DMS 273 treated with DMSO at 0.1 percent for 48 hours (cell line): ENCODE measurements at regions not wholly inside any gene's neighbourhood (a gene's known extent, or its start where the extent isn't known, plus 50 kb on each side); places are given as distances from the start of the nearest gene placed in this dataset.
"Not testable (repeated sequence)": the region's sequence is repeated elsewhere in the genome, so short reads cannot be mapped to it uniquely, and the experiment has no call there.

Experiments
- DNase-seq: peaks from one replicate; lab custom pipeline; 2025; lab: John Stamatoyannopoulos, UW

DNA sequence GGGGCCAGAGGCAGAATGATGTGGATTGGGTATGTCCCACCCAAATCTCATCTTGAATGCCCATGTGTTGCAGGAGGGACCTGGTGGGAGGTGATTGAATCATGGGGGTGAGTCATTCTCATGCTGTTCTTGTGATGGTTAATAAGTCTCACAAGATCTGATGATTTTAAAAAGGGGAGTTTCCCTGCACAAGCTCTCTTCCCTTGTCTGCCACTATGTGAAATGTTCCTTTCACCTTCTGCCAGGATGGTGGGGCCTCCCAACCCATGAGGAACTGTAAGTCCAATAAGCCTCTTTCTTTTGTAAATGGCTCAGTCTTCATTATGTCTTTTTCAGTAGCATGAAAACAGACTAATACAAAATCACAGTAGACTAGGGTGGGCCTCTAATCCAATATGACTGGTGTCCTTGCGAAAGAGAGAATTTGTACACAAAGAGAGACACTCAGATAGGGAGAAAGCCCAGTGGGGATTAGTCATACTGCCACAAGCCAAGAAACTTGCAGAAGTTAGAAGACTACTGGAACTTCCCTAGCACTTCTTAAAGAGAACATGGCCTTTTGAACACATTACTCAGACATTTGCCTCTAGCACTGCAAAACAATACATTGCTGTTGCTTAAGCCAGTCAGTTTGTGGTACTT, 68.4 kb downstream of the ANXA1 start:
- DNase-seq = no peak

DNA sequence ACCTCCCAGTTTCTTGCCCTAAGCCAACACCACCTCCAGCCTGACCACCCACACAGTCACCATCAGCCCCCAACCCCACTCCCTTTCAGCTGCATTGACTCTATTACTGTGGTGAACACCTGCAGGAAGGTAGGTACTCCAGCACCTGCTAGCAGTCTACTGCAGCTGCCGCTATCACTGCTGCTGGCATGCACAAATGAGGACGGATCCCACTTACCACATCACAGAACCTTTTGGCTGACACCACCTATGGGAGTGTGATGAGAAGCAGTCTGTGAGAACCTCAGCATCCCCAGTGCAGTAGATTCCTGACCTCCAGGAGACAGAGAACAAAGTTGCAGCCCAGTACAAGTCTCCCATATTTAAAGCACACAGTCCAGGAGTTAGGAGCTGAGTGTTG, 71.9 kb downstream of the ANXA1 start:
- no peak for DNase-seq

DNA sequence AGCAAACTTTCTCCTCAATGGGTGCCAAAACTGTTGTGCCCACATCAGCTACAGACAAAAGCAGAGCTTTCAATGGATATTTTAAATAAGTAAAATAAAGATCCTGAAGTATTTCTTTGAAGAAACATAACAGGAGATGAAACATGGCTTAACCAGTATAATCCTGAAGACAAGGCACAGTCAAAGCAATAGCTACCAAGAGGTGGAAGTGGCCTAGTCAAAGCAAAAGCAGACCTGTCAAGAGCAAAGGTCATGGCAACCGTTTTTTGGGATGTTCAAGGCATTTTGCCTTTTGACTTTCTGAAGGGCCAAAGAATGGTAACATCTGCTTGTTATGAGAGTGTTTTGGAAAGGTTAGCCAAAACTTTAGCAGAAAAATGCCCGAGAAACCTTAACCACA, 77.9 kb downstream of the ANXA1 start:
- DNase-seq = no peak

DNA sequence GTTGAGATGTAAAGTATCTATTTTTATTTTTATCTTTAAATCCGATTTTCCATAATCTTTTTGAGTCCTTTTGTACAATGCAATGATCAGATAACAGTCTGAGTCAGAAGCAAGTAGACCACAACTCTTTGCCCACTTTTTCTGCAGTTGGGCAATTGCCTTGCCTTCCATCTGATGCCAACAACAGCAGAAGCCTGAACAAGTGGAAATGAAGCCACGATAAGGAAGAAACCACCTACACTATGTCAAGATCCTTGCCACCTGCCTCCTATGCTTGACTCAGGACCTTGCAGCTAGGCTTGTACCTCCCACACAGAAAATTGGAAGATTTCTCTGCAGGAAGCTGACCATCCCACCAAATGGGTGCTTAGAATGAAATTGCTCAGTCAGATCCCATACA, 78.6 kb downstream of the ANXA1 start:
- no peak for DNase-seq

DNA sequence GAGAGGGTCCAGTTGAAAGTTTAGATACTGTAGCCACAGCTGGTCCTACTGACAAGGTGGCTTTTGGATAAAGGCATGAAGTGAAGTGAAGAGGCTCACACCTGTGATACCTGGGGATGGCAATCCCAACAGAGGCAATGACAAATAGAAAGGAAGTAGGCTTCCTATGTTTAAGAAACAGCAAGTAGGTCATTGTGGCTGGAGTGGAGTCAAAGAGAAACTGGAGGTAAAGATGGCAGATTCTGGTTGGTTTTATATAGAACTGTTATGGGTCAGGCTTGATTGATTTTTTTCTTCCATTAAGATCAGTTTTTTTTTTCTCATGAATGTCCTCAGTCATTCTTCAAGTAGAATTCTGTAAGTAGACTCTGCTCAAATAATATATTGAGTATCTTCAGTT, 79.5 kb downstream of the ANXA1 start:
- no peak for DNase-seq

DNA sequence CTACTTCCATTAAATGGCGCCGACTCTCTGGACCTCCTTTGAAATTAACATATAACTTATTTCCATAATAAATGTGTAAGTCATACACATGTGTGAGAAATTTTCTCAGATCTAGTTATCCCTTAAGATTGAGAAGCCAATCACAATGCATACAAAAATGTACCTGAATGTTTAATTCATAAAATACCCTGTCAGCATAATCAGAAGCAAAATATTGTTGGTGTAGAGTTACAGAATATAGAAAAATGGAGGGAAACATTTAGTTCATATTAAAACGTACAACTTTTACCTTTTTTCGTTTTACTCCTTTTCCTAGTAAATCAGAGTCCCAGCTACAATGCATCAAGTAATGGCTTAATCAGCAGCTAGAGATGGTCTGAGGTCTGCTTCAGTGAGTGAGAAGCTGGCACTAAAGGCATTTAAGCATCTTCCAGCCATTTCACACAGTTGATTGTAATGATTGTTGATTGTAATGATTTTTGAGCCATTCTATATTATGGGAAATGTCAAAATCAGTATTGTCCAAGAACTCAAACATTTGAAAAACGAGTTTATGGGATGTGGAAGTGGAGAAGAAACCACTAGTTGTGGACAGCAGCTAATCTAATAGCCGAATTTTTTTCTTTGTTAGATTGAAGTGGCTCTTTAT, 81.8 kb downstream of the ANXA1 start:
- DNase-seq = no peak

DNA sequence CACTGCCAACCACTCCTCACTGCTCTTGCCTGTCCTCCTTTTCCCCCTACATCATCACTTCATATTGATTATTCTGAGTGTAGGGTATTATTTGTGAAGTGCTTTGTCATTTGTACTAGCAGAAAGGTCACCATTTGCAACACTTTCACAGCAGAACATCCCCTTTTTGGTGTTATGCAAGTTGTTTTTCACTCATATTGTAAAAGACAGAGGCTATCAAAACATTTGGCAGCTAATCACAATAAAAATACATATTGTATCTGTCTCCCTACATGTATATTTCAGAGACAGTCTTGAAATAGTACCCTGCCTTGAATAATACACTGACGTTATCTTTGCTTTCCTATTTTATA, 82.3 kb downstream of the ANXA1 start:
- DNase-seq = no peak

DNA sequence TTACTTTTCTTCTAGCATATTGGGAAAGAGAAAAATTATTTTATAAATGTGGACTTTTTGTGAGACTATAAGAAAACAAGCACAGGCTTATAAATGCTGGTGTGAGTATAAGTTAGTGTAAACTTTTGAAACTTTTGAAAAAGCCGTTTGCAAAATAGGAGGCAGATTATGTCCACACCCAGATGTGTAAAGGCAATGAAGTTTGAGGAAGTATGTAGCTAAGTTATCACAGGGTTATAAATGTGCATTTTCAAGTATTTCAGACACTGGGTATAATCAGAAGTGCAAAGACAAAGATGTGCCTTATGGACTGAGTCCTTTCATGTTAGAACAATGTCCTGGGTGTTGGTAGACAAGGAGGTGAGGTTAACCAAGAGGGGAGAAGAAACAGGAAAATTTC, 85.5 kb downstream of the ANXA1 start:
- no peak for DNase-seq

DNA sequence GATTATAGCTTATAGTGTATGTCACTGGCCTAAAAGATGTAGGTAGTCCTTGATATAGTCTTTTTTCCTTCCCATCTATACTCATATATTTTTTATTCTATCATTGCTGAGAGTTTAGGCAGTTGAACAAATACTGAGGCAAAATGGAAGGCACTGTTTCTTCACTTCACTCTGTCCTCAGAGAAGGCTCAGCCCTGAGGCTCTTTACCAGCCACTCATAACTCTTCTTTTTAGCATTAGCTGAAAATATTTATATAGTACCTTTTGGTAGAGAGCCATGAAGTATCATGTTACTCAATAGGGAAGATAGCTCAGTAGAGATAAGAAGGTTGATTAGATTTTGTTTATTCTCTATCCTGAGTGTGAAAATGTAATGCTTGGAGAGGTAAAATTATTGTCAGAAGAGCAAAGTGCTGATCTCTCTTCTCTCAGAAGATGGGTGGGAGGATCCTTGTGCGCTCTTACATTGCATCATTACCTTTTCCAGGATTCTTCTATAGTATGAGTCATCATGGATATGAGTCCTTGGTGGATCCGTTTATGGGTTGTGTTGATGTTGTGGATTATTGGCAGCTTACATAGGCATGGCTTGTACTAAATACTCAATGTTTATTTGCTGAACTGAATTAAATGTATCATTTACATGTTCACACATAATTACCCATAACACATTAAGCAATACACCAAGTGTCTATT, 88.1 kb downstream of the ANXA1 start:
- no peak for DNase-seq

DNA sequence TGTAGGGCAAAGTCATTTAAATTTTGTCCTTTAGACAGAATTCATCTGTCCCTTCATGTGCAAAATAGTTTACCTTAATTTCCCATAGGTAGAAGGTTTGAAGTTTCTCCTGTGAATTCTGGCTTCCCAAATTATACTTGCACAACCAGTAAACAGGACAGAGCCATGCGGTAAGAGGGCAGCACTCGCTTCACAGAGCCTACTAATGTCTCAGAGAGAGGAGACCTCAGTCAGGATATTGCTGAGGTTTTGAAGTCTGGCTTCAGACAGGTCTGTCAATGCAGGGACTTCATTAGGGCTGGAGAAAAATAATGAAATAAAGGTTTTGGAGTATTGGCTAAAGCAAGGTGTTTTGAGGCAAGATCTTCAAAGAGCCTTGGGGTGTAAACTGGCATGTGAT, 91.4 kb downstream of the ANXA1 start:
- no peak for DNase-seq

DNA sequence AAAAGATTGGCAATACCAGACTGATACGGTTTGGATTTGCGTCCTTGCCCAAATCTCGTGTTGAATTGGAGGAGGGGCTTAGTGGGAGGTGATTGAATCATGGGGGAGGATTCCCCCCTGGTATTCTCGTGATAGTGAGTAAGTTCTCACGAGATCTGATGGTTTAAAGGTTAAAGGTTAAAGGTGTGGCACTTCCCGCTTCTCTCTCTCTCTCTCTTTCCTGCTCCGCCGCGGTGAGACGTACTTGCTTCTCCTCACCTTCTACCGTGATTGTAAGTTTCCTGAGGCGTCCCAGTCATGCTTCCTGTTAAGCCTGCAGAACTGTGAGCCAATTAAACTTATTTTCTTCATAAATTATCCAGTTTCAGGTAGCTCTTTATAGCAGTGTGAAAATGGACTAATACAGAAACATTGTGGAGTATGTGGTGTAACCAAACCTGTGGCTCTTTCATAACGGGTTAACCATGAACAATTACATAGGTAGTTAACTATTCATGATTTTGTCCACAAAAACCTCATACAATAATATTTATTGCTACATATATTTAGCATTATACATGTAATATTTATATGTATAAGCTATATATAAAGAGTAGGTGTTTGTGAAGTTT, 107.5 kb downstream of the ANXA1 start:
- DNase-seq = no peak

DNA sequence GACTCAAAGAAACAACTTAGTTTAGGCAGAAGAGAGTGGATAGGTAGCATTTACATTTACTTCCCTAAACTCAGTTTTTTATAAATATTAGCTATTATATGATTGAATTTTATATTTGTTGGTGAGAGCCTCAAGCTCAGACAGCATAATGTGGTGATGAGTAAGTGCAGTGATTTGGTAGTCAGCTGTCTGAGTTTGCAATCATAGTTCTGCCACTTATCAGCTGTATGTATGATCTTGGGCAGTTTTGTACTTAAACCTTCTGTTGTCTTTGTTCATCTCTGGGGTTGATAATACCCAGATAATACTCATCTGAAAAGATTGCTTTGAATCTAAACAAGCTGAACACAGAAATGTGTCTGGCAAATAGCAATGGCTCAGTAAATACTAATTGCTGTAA, 108.8 kb downstream of the ANXA1 start:
- no peak for DNase-seq

DNA sequence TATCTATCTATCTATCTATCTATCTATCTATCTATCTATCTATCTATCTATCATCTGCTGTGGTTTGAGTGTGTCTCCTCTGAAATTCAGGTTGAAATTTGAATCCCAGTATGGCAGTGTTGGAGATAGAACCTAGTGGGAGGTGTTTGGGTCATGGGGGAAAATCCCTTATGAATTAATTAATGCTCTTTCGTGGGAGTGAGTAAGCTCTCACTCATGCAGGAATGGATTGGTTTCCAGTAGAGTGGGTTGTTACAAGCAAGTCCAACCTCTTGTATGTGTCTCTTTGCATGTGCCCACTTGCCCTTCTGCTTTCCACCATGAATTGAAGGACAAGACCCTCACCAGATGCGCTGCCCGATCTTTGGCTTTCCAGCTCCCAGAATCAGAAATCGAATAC, 113.0 kb downstream of the ANXA1 start:
- no peak for DNase-seq

DNA sequence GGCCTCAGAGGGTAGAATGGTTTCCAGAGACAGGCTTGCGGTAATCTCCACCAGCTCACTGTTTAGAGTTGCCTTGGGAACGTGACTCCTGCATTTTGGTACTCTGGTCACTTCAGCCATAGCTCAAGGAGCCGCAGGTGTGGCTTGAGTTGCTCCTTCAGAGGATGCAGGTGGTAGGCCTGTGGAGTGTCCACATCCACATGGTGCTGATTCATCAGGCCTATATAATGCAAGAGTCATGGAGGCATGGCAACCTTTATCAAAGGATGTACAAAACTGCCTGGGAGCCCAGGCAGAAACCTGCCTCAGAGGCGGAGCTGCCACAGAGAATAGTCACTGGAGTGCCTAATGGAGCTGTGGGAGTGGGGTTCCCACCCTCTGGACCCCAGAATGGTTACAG, 114.2 kb downstream of the ANXA1 start:
- DNase-seq = no peak

DNA sequence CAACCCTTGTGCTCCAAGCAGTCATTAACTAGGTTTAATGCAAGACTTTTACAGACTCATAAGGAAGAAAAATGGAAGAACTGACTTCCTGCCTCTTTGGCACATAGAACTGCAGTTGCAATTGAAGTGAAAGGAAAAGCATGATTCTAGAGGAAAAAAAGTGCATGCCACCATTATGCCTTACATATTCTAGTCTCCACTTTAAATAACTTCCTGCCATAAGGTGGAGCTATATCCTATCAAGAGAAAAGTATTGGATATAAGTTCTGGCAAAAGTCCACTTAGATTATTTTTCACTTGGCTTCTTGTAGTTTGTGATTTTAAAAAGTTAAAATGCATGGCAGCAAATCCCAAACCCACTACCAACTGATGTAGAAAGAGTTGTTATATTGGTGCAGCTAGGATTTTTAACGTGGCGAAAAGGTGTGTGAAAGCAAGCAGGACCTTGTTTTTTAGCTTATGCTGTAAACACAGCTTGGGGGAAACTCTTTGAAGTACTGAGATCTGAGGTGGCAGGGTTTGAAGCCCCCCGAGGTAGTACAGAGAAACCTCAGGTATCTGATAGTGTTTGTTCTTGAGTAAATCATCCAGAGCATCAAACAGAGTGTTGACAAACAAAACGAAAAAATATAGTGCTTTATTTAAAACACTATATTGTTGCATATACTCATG, 117.9 kb downstream of the ANXA1 start:
- DNase-seq = no peak

DNA sequence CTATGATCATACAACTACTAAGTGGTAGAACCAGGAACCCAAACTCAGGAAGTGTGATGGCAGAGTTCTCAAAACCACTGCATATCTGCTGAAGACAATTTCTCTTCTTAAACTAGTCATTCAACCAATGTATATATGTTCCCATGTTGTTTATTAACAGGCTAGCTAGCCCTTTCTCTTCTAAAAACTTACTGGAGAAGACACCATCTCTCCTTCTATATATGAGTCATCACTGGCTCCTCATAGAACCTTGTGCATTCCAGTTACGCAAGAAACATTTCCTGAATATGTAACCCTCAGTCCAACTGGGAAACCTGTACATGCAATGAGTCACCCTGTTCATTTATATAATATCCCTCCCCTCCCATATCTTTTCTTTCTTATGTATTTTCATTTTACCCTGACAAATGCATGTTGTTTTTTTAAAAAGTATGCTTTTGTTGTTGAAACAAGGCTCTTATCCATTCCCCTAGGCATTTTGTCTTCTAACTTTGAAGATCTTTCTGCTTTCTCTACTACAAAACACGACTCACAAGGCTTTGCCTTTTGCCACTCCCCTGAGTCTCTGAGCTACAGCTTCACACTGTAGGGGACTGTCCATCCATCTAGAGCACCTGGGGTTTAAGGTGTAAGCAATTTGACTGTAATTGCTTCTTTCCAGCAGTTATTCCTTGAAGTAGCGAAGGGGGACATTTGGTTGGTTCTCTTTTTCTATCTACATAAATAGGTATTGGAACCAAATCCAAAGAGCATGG, 119.5 kb downstream of the ANXA1 start:
- no peak for DNase-seq

DNA sequence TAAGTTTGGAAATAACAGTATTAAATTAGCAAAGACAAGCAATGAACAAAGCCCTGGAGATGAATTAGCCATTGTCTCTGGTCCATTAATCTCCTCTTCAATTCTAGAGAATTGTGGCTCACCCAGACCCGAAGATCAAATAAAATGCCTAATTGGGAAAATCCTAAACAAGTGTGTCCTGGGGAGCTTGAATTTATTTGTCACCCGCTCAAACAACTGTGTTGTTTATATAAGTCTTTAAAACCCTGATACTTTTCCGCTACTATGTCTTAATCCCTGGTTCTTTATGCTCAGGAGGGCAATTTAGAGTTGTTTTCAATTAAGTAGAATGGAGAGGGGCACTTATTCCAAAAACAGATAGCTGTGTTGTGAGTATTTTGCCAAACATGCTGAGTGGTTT, 128.4 kb downstream of the ANXA1 start:
- DNase-seq = no peak

DNA sequence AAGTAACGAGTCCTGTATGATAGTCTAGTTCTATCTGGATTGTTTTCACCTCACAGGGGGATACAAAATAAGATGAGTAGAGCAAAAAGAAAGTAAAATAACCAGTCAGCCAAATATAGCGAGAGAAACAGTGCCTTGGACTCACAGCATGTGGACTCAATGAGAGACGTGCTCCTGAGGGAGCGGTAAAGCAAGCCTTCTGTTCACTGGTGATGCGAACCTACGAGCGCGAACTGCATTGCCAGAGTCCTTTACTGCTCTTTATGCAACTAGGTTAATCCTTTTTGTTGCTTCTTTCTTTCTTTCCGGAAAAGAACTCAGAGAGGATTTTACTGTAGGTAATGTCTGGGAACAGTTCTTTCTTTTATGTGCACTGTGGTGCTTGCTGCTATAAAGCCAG, 132.7 kb downstream of the ANXA1 start:
- no peak for DNase-seq

DNA sequence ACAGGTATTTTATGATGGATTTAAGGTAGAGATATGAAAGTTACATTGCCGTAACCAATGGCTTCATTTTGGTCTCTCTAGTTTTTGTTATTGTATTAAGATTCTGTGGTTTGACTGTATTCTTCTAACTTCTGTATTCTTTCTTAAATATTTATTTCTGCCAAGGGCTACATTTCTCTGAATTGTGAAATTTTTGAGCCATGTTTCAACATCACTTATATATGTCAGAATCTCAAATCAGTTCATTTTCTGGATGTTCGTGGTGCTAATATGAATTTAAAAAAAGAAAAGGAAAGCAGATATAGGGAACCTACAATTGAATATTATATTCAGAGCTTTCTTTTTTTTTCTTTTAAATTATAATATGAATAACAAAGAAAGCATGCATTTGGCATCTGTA, 142.7 kb downstream of the ANXA1 start:
- no peak for DNase-seq

DNA sequence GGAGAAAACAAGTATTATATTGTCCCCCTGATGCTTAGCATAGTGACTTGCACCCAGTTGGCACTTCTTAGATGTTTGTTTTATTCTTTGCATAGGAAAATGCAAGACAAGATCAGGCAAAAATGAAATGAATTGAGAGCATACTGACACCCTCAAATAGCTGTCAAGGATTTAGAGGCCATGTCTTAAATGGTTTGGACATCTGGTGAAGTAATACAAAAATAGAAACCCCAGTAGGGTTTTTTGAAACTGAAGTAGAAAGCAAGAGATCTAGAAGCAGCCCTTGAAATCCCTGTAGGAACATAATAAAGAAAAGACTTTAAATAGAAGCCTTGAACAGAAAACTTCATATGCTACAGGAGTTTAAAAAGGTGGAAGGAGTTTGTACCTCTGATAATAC, 174.3 kb downstream of the ANXA1 start:
- DNase-seq = no peak

DNA sequence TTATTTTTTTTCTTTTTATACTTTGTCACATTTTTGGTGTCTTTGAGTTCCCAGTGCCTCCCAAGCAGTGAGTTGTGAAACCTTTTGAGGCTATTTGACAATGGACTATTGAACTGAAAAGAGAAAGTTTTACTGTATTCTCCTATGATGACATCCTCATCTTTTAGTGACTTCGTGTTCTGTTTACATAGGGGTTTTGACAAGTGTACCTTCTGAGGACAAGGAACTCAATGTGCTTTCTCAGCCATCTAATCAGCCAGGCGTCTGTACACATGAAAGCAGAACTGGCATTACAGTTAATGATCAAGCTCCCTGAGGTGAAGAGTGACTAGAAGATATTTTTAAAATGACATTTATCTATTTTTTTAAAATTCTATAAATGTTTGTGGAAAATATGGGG, 175.5 kb downstream of the ANXA1 start:
- DNase-seq = no peak

DNA sequence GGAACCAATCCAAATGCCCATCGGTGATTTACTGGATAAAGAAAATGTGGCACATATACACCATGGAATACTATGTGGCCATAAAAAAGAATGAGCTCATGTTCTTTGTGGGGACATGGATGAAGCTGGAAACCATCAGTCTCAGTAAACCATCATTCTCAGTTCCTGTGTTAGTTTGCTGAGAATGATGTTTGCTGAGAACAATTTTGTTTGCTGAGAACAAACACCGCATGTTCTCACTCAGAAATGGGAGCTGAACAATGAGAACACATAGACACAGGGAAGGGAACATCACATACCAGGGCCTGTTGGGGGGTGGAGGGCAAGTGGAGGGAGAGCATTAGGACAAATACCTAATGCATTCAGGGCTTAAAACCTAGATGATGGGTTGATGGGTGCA, 185.5 kb downstream of the ANXA1 start:
- DNase-seq = not testable (repeated sequence)
